Stomach (tissue), 4 donors: ENCODE measurements at regions not wholly inside any gene's neighbourhood (a gene's known extent, or its start where the extent isn't known, plus 50 kb on each side); places are given as distances from the start of the nearest gene placed in this dataset.

Source experiments
- CTCF ChIP-seq, 7 experiments: fragments of 450-650 bp in 4 of 7; fragments of 200-600 bp in 3 of 7; sonication (generic) in 3 of 7; IDR thresholded peaks; one replicate each; pipeline ENCODE4 v1.5.1; 2016 to 2019; ENCODE audit warnings: antibody characterized with exemption in 7 of 7, control low read depth in 2 of 7, mild to moderate bottlenecking in 1 of 7
- EP300 ChIP-seq: sonication (generic); formaldehyde crosslinking; IDR thresholded peaks from one replicate; pipeline ENCODE4 v1.6.1; 2017; ENCODE audit warnings: antibody characterized with exemption
- POLR2A ChIP-seq, 4 donors: fragments of 450-650 bp; IDR thresholded peaks; one replicate each; pipeline ENCODE4 v1.6.1; 2016; ENCODE audit warnings: antibody characterized with exemption in 4 of 4, control low read depth in 2 of 4, mild to moderate bottlenecking in 1 of 4, moderate library complexity in 1 of 4
- POLR2AphosphoS5 ChIP-seq, 3 donors: sonication (generic); formaldehyde crosslinking; IDR thresholded peaks; one replicate each; pipeline ENCODE4 v1.6.1; 2016; ENCODE audit warnings: antibody characterized with exemption in 3 of 3

- TF ChIP-seq CTCF (IDR thresholded peaks at IDR 0.05) (no peak), POLR2AphosphoS5 (IDR thresholded peaks at IDR 0.05) (no peak), POLR2A (IDR thresholded peaks at IDR 0.05) (no peak), EP300 (no peak)
These were observed 202.2 kb downstream of the SUCLA2 start for GRCh38 chr13:47798906-47799305.
